ENCODE measurements at regions not wholly inside any gene's neighbourhood (a gene's known extent, or its start where the extent isn't known, plus 50 kb on each side); places are given as distances from the start of the nearest gene placed in this dataset.

GRCh38 chr10:8726084-8726778 is 671.7 kb downstream of the GATA3 start:
- DNase-seq = no peak

GRCh38 chr10:8726779-8727084 is 672.2 kb downstream of the GATA3 start:
- DNase-seq = no peak

GRCh38 chr10:8731121-8732095 is 676.9 kb downstream of the GATA3 start:
- no peak for DNase-seq

GRCh38 chr10:8738987-8739386 is 684.5 kb downstream of the GATA3 start:
- DNase-seq = no peak

- DNase-seq = no peak
Measured at GRCh38 chr10:8752146-8752843, 697.8 kb downstream of the GATA3 start.

- no peak for DNase-seq
Measured at GRCh38 chr10:8758029-8758428, 703.5 kb downstream of the GATA3 start.

GRCh38 chr10:8766899-8767298 is 712.4 kb downstream of the GATA3 start:
- DNase-seq = no peak

- peak; percentile 17 for DNase-seq
Measured at GRCh38 chr10:8767591-8767990, 713.1 kb downstream of the GATA3 start.

- DNase-seq = no peak
Measured at GRCh38 chr10:8768341-8768740, 713.9 kb downstream of the GATA3 start.

GRCh38 chr10:8768852-8769251 is 714.4 kb downstream of the GATA3 start:
- no peak for DNase-seq

- DNase-seq = no peak
Measured at GRCh38 chr10:8776926-8777622, 722.6 kb downstream of the GATA3 start.

- no peak for DNase-seq
Measured at GRCh38 chr10:8778713-8779112, 724.2 kb downstream of the GATA3 start.

- no peak for DNase-seq
Measured at GRCh38 chr10:8787649-8788048, 733.2 kb downstream of the GATA3 start.

- DNase-seq = no peak
Measured at GRCh38 chr10:8790390-8790789, 735.9 kb downstream of the GATA3 start.

GRCh38 chr10:8794860-8795259 is 740.4 kb downstream of the GATA3 start:
- DNase-seq = no peak

GRCh38 chr10:8800426-8800825 is 745.9 kb downstream of the GATA3 start:
- DNase-seq = no peak

GRCh38 chr10:8803992-8804391 is 749.5 kb downstream of the GATA3 start:
- DNase-seq = no peak

- no peak for DNase-seq
Measured at GRCh38 chr10:8810677-8811076, 756.2 kb downstream of the GATA3 start.

- no peak for DNase-seq
Measured at GRCh38 chr10:8811201-8811600, 756.7 kb downstream of the GATA3 start.

GRCh38 chr10:8815969-8816368 is 761.5 kb downstream of the GATA3 start:
- no peak for DNase-seq

GRCh38 chr10:8817299-8817698 is 762.8 kb downstream of the GATA3 start:
- no peak for DNase-seq

- no peak for DNase-seq
Measured at GRCh38 chr10:8825611-8826010, 771.1 kb downstream of the GATA3 start.

GRCh38 chr10:8829592-8829991 is 775.1 kb downstream of the GATA3 start:
- DNase-seq = no peak
